ENCODE measurements at regions not wholly inside any gene's neighbourhood (a gene's known extent, or its start where the extent isn't known, plus 50 kb on each side); places are given as distances from the start of the nearest gene placed in this dataset.

- TF ChIP-seq, protein P1, sequence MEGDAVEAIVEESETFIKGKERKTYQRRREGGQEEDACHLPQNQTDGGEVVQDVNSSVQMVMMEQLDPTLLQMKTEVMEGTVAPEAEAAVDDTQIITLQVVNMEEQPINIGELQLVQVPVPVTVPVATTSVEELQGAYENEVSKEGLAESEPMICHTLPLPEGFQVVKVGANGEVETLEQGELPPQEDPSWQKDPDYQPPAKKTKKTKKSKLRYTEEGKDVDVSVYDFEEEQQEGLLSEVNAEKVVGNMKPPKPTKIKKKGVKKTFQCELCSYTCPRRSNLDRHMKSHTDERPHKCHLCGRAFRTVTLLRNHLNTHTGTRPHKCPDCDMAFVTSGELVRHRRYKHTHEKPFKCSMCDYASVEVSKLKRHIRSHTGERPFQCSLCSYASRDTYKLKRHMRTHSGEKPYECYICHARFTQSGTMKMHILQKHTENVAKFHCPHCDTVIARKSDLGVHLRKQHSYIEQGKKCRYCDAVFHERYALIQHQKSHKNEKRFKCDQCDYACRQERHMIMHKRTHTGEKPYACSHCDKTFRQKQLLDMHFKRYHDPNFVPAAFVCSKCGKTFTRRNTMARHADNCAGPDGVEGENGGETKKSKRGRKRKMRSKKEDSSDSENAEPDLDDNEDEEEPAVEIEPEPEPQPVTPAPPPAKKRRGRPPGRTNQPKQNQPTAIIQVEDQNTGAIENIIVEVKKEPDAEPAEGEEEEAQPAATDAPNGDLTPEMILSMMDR (conservative IDR thresholded peaks at IDR 0.05): no peak
- TF ChIP-seq EZH2 (IDR thresholded peaks at IDR 0.05; ENCODE audit: low read depth): no peak
These were observed 113.8 kb upstream of the ERRFI1 start for GRCh38 chr1:8139941-8140340.

Measured in PC-9 (cell line).